ENCODE measurements at regions not wholly inside any gene's neighbourhood (a gene's known extent, or its start where the extent isn't known, plus 50 kb on each side); places are given as distances from the start of the nearest gene placed in this dataset.

GRCh38 chr1:83573776-83574175 lies 425.2 kb downstream of the TTLL7 start:
- no peaks in the 10 kb centered on the region for H3K9me3 ChIP-seq
- H3K27me3 ChIP-seq (replicated peaks in 1 of 2; ENCODE audit: control insufficient read depth in 2 of 2, extremely low read depth in 1 of 2, insufficient read depth in 2 of 2, low read length in 1 of 2), result no peaks in the 10 kb centered on the region
- no peak overlapping the region for H3K4me3 Mint-ChIP-seq
- no peaks in the 10 kb centered on the region for H3K36me3 Mint-ChIP-seq
- H3K27me3 Mint-ChIP-seq, result no peaks in the 10 kb centered on the region
- H3K4me1 Mint-ChIP-seq, result no peaks in the 10 kb centered on the region
- no peak overlapping the region for H3K27ac ChIP-seq (ENCODE audit: low read length)
- H3K4me1 ChIP-seq (ENCODE audit: control insufficient read depth in 1 of 2, extremely low read depth in 1 of 2, insufficient read depth in 2 of 2, low read length in 2 of 2), result no peaks in the 10 kb centered on the region
- POLR2A ChIA-PET, result no interaction called here
- DNase-seq (no peak), ATAC-seq (replicated peaks in 1 of 4) (no peak)
- 50% methylated on average over 2 of the region's 2 CpGs for WGBS (ENCODE audit: insufficient coverage)
- H3K36me3 ChIP-seq (ENCODE audit: control insufficient read depth in 2 of 2, extremely low read depth in 1 of 2, insufficient read depth in 1 of 2, low read length in 1 of 2), result no peaks in the 10 kb centered on the region
- H3K27ac Mint-ChIP-seq, result no peak overlapping the region
- no peak overlapping the region for H3K4me3 ChIP-seq (ENCODE audit: control insufficient read depth in 1 of 2, extremely low read depth in 1 of 2, low read length in 1 of 2)
- CTCF ChIA-PET, result no interaction called here
- H3K9me3 Mint-ChIP-seq, result no peaks in the 10 kb centered on the region

- Histone ChIP-seq H3K27ac (ENCODE audit: low read length) (no peak overlapping the region), H3K27me3 (replicated peaks in 1 of 2; ENCODE audit: control insufficient read depth in 2 of 2, extremely low read depth in 1 of 2, insufficient read depth in 2 of 2, low read length in 1 of 2) (no peaks in the 10 kb centered on the region), H3K4me3 (ENCODE audit: control insufficient read depth in 1 of 2, extremely low read depth in 1 of 2, low read length in 1 of 2) (no peak overlapping the region), H3K36me3 (ENCODE audit: control insufficient read depth in 2 of 2, extremely low read depth in 1 of 2, insufficient read depth in 1 of 2, low read length in 1 of 2) (no peaks in the 10 kb centered on the region), H3K9me3 (no peaks in the 10 kb centered on the region), H3K4me1 (ENCODE audit: control insufficient read depth in 1 of 2, extremely low read depth in 1 of 2, insufficient read depth in 2 of 2, low read length in 2 of 2) (no peaks in the 10 kb centered on the region)
- H3K4me3 Mint-ChIP-seq, result no peak overlapping the region
- no peaks in the 10 kb centered on the region for H3K27me3 Mint-ChIP-seq
- H3K9me3 Mint-ChIP-seq, result no peaks in the 10 kb centered on the region
- no peak for DNase-seq
- H3K36me3 Mint-ChIP-seq, result no peaks in the 10 kb centered on the region
- ATAC-seq (replicated peaks in 1 of 4), result no peak
- WGBS (ENCODE audit: insufficient coverage), result no CpG with 5 or more reads among the region's 3 CpGs
- ChIA-PET CTCF (no interaction called here), POLR2A (no interaction called here)
- no peaks in the 10 kb centered on the region for H3K4me1 Mint-ChIP-seq
- no peak overlapping the region for H3K27ac Mint-ChIP-seq
These were observed 427.4 kb downstream of the TTLL7 start for GRCh38 chr1:83571536-83571935.

GRCh38 chr1:83561346-83561745 lies 437.6 kb downstream of the TTLL7 start:
- no peaks in the 10 kb centered on the region for H3K9me3 ChIP-seq
- Mint-ChIP-seq H3K4me1 (peaks cover 0 to 20% (median 7%) of the 10 kb centered on the region in 3 donors), H3K27me3 (no peaks in the 10 kb centered on the region), H3K4me3 (no peak overlapping the region), H3K27ac (no peak overlapping the region), H3K36me3 (no peaks in the 10 kb centered on the region), H3K9me3 (no peaks in the 10 kb centered on the region)
- H3K4me3 ChIP-seq (ENCODE audit: control insufficient read depth in 1 of 2, extremely low read depth in 1 of 2, low read length in 1 of 2), result no peak overlapping the region
- H3K36me3 ChIP-seq (ENCODE audit: control insufficient read depth in 2 of 2, extremely low read depth in 1 of 2, insufficient read depth in 1 of 2, low read length in 1 of 2), result no peaks in the 10 kb centered on the region
- CTCF ChIA-PET, result interaction anchor here (0.6 to 0.7 kb wide), 2 partner anchors 11 to 113 kb away, joined by 3 to 4 read pairs; no protein-coding TSS in a partner anchor
- no peak for ATAC-seq (replicated peaks in 1 of 4)
- no peak for DNase-seq
- WGBS (ENCODE audit: insufficient coverage), result no CpG with 5 or more reads among the region's 2 CpGs
- POLR2A ChIA-PET, result interaction anchor here in 1 of 2 donors (0.7 kb wide), 1 partner anchor 23 kb away, joined by 3 read pairs; no protein-coding TSS in a partner anchor
- H3K4me1 ChIP-seq (ENCODE audit: control insufficient read depth in 1 of 2, extremely low read depth in 1 of 2, insufficient read depth in 2 of 2, low read length in 2 of 2), result no peaks in the 10 kb centered on the region
- no peak overlapping the region for H3K27ac ChIP-seq (ENCODE audit: low read length)
- H3K27me3 ChIP-seq (replicated peaks in 1 of 2; ENCODE audit: control insufficient read depth in 2 of 2, extremely low read depth in 1 of 2, insufficient read depth in 2 of 2, low read length in 1 of 2), result no peaks in the 10 kb centered on the region

GRCh38 chr1:83559129-83559840 lies 439.6 kb downstream of the TTLL7 start:
- Histone ChIP-seq H3K4me3 (ENCODE audit: control insufficient read depth in 1 of 2, extremely low read depth in 1 of 2, low read length in 1 of 2) (no peak overlapping the region), H3K36me3 (ENCODE audit: control insufficient read depth in 2 of 2, extremely low read depth in 1 of 2, insufficient read depth in 1 of 2, low read length in 1 of 2) (no peaks in the 10 kb centered on the region), H3K27me3 (replicated peaks in 1 of 2; ENCODE audit: control insufficient read depth in 2 of 2, extremely low read depth in 1 of 2, insufficient read depth in 2 of 2, low read length in 1 of 2) (no peaks in the 10 kb centered on the region), H3K27ac (ENCODE audit: low read length) (no peak overlapping the region), H3K4me1 (ENCODE audit: control insufficient read depth in 1 of 2, extremely low read depth in 1 of 2, insufficient read depth in 2 of 2, low read length in 2 of 2) (no peaks in the 10 kb centered on the region), H3K9me3 (no peaks in the 10 kb centered on the region)
- Mint-ChIP-seq H3K4me3 (no peak overlapping the region), H3K27me3 (no peaks in the 10 kb centered on the region), H3K36me3 (no peaks in the 10 kb centered on the region), H3K9me3 (no peaks in the 10 kb centered on the region), H3K4me1 (peaks cover 0 to 20% (median 7%) of the 10 kb centered on the region in 3 donors), H3K27ac (no peak overlapping the region)
- DNase-seq, result no peak
- ChIA-PET CTCF (no interaction called here), POLR2A (no interaction called here)
- WGBS (ENCODE audit: insufficient coverage), result 61% methylated on average over 3 of the region's 7 CpGs
- no peak for ATAC-seq (replicated peaks in 1 of 4)

- Histone ChIP-seq H3K9me3 (no peaks in the 10 kb centered on the region), H3K4me1 (ENCODE audit: control insufficient read depth in 1 of 2, extremely low read depth in 1 of 2, insufficient read depth in 2 of 2, low read length in 2 of 2) (no peaks in the 10 kb centered on the region), H3K4me3 (ENCODE audit: control insufficient read depth in 1 of 2, extremely low read depth in 1 of 2, low read length in 1 of 2) (no peak overlapping the region), H3K36me3 (ENCODE audit: control insufficient read depth in 2 of 2, extremely low read depth in 1 of 2, insufficient read depth in 1 of 2, low read length in 1 of 2) (no peaks in the 10 kb centered on the region), H3K27me3 (replicated peaks in 1 of 2; ENCODE audit: control insufficient read depth in 2 of 2, extremely low read depth in 1 of 2, insufficient read depth in 2 of 2, low read length in 1 of 2) (no peaks in the 10 kb centered on the region), H3K27ac (ENCODE audit: low read length) (no peak overlapping the region)
- no peak overlapping the region for H3K4me3 Mint-ChIP-seq
- H3K36me3 Mint-ChIP-seq, result no peaks in the 10 kb centered on the region
- no peaks in the 10 kb centered on the region for H3K27me3 Mint-ChIP-seq
- DNase-seq (no peak), ATAC-seq (replicated peaks in 1 of 4) (no peak)
- peaks cover 0 to 14% (median 7%) of the 10 kb centered on the region in 3 donors for H3K4me1 Mint-ChIP-seq
- ChIA-PET CTCF (no interaction called here), POLR2A (no interaction called here)
- 81% methylated on average over 3 of the region's 8 CpGs for WGBS (ENCODE audit: insufficient coverage)
- H3K9me3 Mint-ChIP-seq, result no peaks in the 10 kb centered on the region
- H3K27ac Mint-ChIP-seq, result no peak overlapping the region
These were observed 443.1 kb downstream of the TTLL7 start for GRCh38 chr1:83555871-83556270.

- no peak overlapping the region for H3K27ac ChIP-seq (ENCODE audit: low read length)
- ATAC-seq (replicated peaks in 1 of 4), result no peak
- H3K9me3 Mint-ChIP-seq, result no peaks in the 10 kb centered on the region
- H3K27ac Mint-ChIP-seq, result no peak overlapping the region
- no peaks in the 10 kb centered on the region for H3K27me3 ChIP-seq (replicated peaks in 1 of 2; ENCODE audit: control insufficient read depth in 2 of 2, extremely low read depth in 1 of 2, insufficient read depth in 2 of 2, low read length in 1 of 2)
- H3K27me3 Mint-ChIP-seq, result no peaks in the 10 kb centered on the region
- no peaks in the 10 kb centered on the region for H3K36me3 ChIP-seq (ENCODE audit: control insufficient read depth in 2 of 2, extremely low read depth in 1 of 2, insufficient read depth in 1 of 2, low read length in 1 of 2)
- no peaks in the 10 kb centered on the region for H3K4me1 ChIP-seq (ENCODE audit: control insufficient read depth in 1 of 2, extremely low read depth in 1 of 2, insufficient read depth in 2 of 2, low read length in 2 of 2)
- peaks cover 0 to under 1% (median 0%) of the 10 kb centered on the region in 3 donors for H3K4me1 Mint-ChIP-seq
- 56% methylated on average over 6 of the region's 6 CpGs for WGBS (ENCODE audit: insufficient coverage)
- H3K4me3 Mint-ChIP-seq, result no peak overlapping the region
- H3K9me3 ChIP-seq, result no peaks in the 10 kb centered on the region
- no peak overlapping the region for H3K4me3 ChIP-seq (ENCODE audit: control insufficient read depth in 1 of 2, extremely low read depth in 1 of 2, low read length in 1 of 2)
- CTCF ChIA-PET, result no interaction called here
- DNase-seq, result no peak
- no peaks in the 10 kb centered on the region for H3K36me3 Mint-ChIP-seq
- POLR2A ChIA-PET, result no interaction called here
These were observed 444.8 kb downstream of the TTLL7 start for GRCh38 chr1:83554174-83554573.

GRCh38 chr1:83552820-83553219 lies 446.1 kb downstream of the TTLL7 start:
- H3K27ac Mint-ChIP-seq, result no peak overlapping the region
- H3K9me3 ChIP-seq, result no peaks in the 10 kb centered on the region
- no peaks in the 10 kb centered on the region for H3K9me3 Mint-ChIP-seq

More at GRCh38 chr1:83552820-83553219, 446.1 kb downstream of the TTLL7 start:
- Histone ChIP-seq H3K4me1 (ENCODE audit: control insufficient read depth in 1 of 2, extremely low read depth in 1 of 2, insufficient read depth in 2 of 2, low read length in 2 of 2) (no peaks in the 10 kb centered on the region), H3K27me3 (replicated peaks in 1 of 2; ENCODE audit: control insufficient read depth in 2 of 2, extremely low read depth in 1 of 2, insufficient read depth in 2 of 2, low read length in 1 of 2) (no peaks in the 10 kb centered on the region), H3K27ac (ENCODE audit: low read length) (no peak overlapping the region), H3K36me3 (ENCODE audit: control insufficient read depth in 2 of 2, extremely low read depth in 1 of 2, insufficient read depth in 1 of 2, low read length in 1 of 2) (no peaks in the 10 kb centered on the region), H3K4me3 (ENCODE audit: control insufficient read depth in 1 of 2, extremely low read depth in 1 of 2, low read length in 1 of 2) (no peak overlapping the region)
- no peak for DNase-seq
- Mint-ChIP-seq H3K4me3 (no peak overlapping the region), H3K4me1 (no peaks in the 10 kb centered on the region), H3K36me3 (no peaks in the 10 kb centered on the region), H3K27me3 (no peaks in the 10 kb centered on the region)
- ChIA-PET POLR2A (no interaction called here), CTCF (no interaction called here)
- WGBS (ENCODE audit: insufficient coverage), result no CpG with 5 or more reads among the region's 1 CpG
- no peak for ATAC-seq (replicated peaks in 1 of 4)

Data from T-cell (primary cell).